HCT116 (cell line): ENCODE measurements at regions not wholly inside any gene's neighbourhood (a gene's known extent, or its start where the extent isn't known, plus 50 kb on each side); places are given as distances from the start of the nearest gene placed in this dataset.

Source experiments
- ATAC-seq: fragments of 200-7000 bp; cut with Tn5 transposase; 2 replicates; pipeline ENCODE4 v1.9.1; 2020; ENCODE audit warnings: mild to moderate bottlenecking, moderate library complexity
- BruUV-seq: library from RNA; stranded (reverse); fragments of 400-500 nt; replicated peaks from 2 replicates; lab custom pipeline; 2021; lab: Mats Ljungman, UMichigan
- CTCF ChIA-PET: fragments of 300-600 bp; sonication (Branson Sonifier 250); formaldehyde crosslinking; loops from one replicate; lab custom pipeline; 2021; ENCODE audit warnings: antibody characterized with exemption; lab: Charles Lee
- POLR2A ChIA-PET: fragments of 300-600, 350-600 bp; sonication (Branson Sonifier 250); formaldehyde crosslinking; loops from one replicate; lab custom pipeline; 2021; ENCODE audit warnings: antibody characterized with exemption; lab: Charles Lee
- RAD21 ChIA-PET, 2 experiments: fragments of 300-600 bp; sonication (Branson Sonifier 250); formaldehyde crosslinking; loops; one replicate each; lab custom pipeline; 2023; ENCODE audit warnings: low total read pairs in 2 of 2; ENCODE audit not compliant: uncharacterized antibody in 2 of 2, unreplicated experiment in 2 of 2, low non-redundant PET in 1 of 2; lab: Charles Lee
- DNase-seq: peaks from one replicate; pipeline ENCODE4 v3.0.0-alpha.2; 2010; ENCODE audit warnings: low read depth, low spot score
- H2AFZ ChIP-seq: fragments of 200-600 bp; shearing (Covaris generic), sonication (generic); 2 replicates; pipeline ENCODE4 v1.6.1; 2017; ENCODE audit warnings: low read depth, mixed run types, mixed read lengths, antibody characterized with exemption, low read length; ENCODE audit not compliant: poor library complexity, severe bottlenecking
- H3K27ac ChIP-seq: 2 replicates; pipeline ENCODE4 v1.5.1; 2012; ENCODE audit warnings: low read depth, low read length
- H3K27me3 ChIP-seq: fragments of 200-600 bp; sonication (generic); 2 replicates; pipeline ENCODE4 v1.6.1; 2016; ENCODE audit warnings: mixed run types, low read length, mixed read lengths; ENCODE audit not compliant: insufficient read depth
- H3K36me3 ChIP-seq, 2 experiments: fragments of 200-500 bp in 1 of 2; fragments of 200-600 bp in 1 of 2; sonication (Bioruptor generic) in 1 of 2; sonication (generic) in 1 of 2; 2 replicates each; pipeline versions ENCODE4 v1.5.1 to v1.6.1; 2014 to 2016; ENCODE audit warnings: low read length in 2 of 2, inconsistent platforms in 1 of 2, mixed read lengths in 1 of 2, mixed run types in 1 of 2; ENCODE audit not compliant: insufficient read depth in 2 of 2, control insufficient read depth in 1 of 2
- H3K4me1 ChIP-seq, 2 experiments: fragments of 200-600 bp in 1 of 2; sonication (generic) in 1 of 2; 2 replicates each; pipeline versions ENCODE4 v1.5.1 to v1.6.1; 2012 to 2017; ENCODE audit warnings: low read length in 2 of 2, inconsistent platforms in 1 of 2, mild to moderate bottlenecking in 1 of 2, mixed read lengths in 1 of 2, mixed run types in 1 of 2, moderate library complexity in 1 of 2; ENCODE audit not compliant: insufficient read depth in 2 of 2, control insufficient read depth in 1 of 2
- H3K4me2 ChIP-seq: fragments of 200-600 bp; sonication (generic); 2 replicates; pipeline ENCODE4 v1.6.1; 2017; ENCODE audit warnings: mixed run types, low read length, mixed read lengths
- H3K4me3 ChIP-seq, 2 experiments: fragments of 200-600 bp in 1 of 2; sonication (generic) in 1 of 2; replicated peaks in 1 of 2; 2 replicates each; pipeline ENCODE4 v1.5.1; 2011 to 2016; ENCODE audit warnings: low read length in 2 of 2, control low read depth in 1 of 2, low read depth in 1 of 2, mild to moderate bottlenecking in 1 of 2, mixed read lengths in 1 of 2, mixed run types in 1 of 2
- H3K79me2 ChIP-seq: fragments of 200-600 bp; sonication (generic); 2 replicates; pipeline ENCODE4 v1.6.1; 2017; ENCODE audit warnings: mild to moderate bottlenecking, mixed run types, low read length, moderate library complexity, mixed read lengths; ENCODE audit not compliant: insufficient read depth
- H3K9ac ChIP-seq: fragments of 200-600 bp; sonication (generic); 2 replicates; pipeline ENCODE4 v1.6.1; 2016; ENCODE audit warnings: low read length, mixed read lengths
- H3K9me2 ChIP-seq: fragments of 200-600 bp; sonication (generic), shearing (Covaris generic); 2 replicates; pipeline ENCODE4 v1.6.1; 2017; ENCODE audit warnings: mixed run types, mild to moderate bottlenecking, moderate library complexity; ENCODE audit not compliant: insufficient read depth
- H3K9me3 ChIP-seq, 2 experiments: fragments of 200-500 bp in 1 of 2; fragments of 200-600 bp in 1 of 2; sonication (Bioruptor generic) in 1 of 2; sonication (generic) in 1 of 2; 2 replicates each; pipeline ENCODE4 v1.6.1; 2014 to 2017; ENCODE audit warnings: low read length in 2 of 2, mixed read lengths in 2 of 2, inconsistent platforms in 1 of 2, low read depth in 1 of 2, mild to moderate bottlenecking in 1 of 2, mixed run types in 1 of 2, moderate library complexity in 1 of 2; ENCODE audit not compliant: control insufficient read depth in 1 of 2, insufficient read depth in 1 of 2
- H4K20me1 ChIP-seq: fragments of 200-600 bp; sonication (generic), shearing (Covaris generic); 2 replicates; pipeline ENCODE4 v1.6.1; 2017; ENCODE audit warnings: mixed run types, mild to moderate bottlenecking, moderate library complexity; ENCODE audit not compliant: insufficient read depth
- ATF3 ChIP-seq: IDR thresholded peaks from 2 replicates; pipeline ENCODE4 v1.6.1; 2012
- CBX3 ChIP-seq: IDR thresholded peaks from 2 replicates; pipeline ENCODE4 v1.6.1; 2012; ENCODE audit warnings: low read depth
- CEBPB ChIP-seq: IDR thresholded peaks from 2 replicates; pipeline ENCODE4 v1.6.1; 2012; ENCODE audit warnings: low read depth
- EZH2 ChIP-seq: fragments of 200-600 bp; sonication (generic); IDR thresholded peaks from 2 replicates; pipeline ENCODE4 v1.6.1; 2017; ENCODE audit warnings: antibody characterized with exemption, mixed run types
- RAD21 ChIP-seq: IDR thresholded peaks from 2 replicates; pipeline ENCODE4 v1.6.1; 2012; ENCODE audit warnings: low read depth, mild to moderate bottlenecking
- REST ChIP-seq: IDR thresholded peaks from 2 replicates; pipeline ENCODE4 v1.6.1; 2012; ENCODE audit warnings: low read depth
- SIN3A ChIP-seq: IDR thresholded peaks from 2 replicates; pipeline ENCODE4 v1.6.1; 2012; ENCODE audit warnings: low read depth
- SRF ChIP-seq: IDR thresholded peaks from 2 replicates; pipeline ENCODE4 v1.6.1; 2012; ENCODE audit warnings: low read depth
- ZFX ChIP-seq: fragments of 450-650 bp; IDR thresholded peaks from 2 replicates; pipeline ENCODE4 v1.6.1; 2017
- ZNF274 ChIP-seq: fragments of 200-500 bp; sonication (Bioruptor generic); IDR thresholded peaks from 2 replicates; pipeline ENCODE4 v1.6.1; 2014; ENCODE audit warnings: mild to moderate bottlenecking, low read depth, low read length, inconsistent platforms
- intact Hi-C: fragments of 100-400 bp; cut with micrococcal nuclease; formaldehyde crosslinking; loops from 2 replicates; pipeline ENCODE4 v1.10.0; 2022
- TF ChIP-seq, protein P1 (sequence below), 3 experiments: fragments of 200-600 bp in 1 of 3; sonication (generic) in 1 of 3; IDR thresholded peaks in 2 of 3; conservative IDR thresholded peaks in 1 of 3; 2 replicates each; pipeline ENCODE4 v1.5.1; 2012 to 2017; ENCODE audit warnings: low read depth in 2 of 3, low read length in 2 of 3, antibody characterized with exemption in 1 of 3, borderline replicate concordance in 1 of 3, control low read depth in 1 of 3, mild to moderate bottlenecking in 1 of 3, mixed read lengths in 1 of 3, mixed run types in 1 of 3, moderate library complexity in 1 of 3; ENCODE audit not compliant: insufficient read depth in 1 of 3
- TF ChIP-seq, protein P2 (sequence below): IDR thresholded peaks from 2 replicates; pipeline ENCODE4 v1.6.1; 2012

DNA sequence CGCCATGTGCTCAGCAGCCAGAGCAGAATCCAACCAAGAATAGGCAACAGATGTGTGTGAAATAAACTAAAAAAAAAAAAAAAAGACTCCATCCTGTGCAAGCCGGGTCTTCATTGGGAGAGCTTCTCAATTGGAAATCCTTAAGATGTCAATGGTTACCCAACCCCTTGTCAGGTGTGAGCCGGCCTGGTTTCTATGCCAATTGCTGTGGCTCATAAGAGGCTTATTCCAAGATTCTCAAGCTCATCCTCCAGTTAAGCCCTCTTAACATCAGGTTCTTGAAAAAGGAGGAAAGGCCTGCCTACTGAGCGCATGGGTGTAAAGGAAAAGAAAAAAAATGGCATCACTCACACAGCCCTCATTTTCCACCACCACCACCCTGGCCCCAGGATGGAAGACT, 1084.6 kb downstream of the UQCRFS1 start (continued):
- no peak for TF ChIP-seq CBX3
- TF ChIP-seq, protein P1, sequence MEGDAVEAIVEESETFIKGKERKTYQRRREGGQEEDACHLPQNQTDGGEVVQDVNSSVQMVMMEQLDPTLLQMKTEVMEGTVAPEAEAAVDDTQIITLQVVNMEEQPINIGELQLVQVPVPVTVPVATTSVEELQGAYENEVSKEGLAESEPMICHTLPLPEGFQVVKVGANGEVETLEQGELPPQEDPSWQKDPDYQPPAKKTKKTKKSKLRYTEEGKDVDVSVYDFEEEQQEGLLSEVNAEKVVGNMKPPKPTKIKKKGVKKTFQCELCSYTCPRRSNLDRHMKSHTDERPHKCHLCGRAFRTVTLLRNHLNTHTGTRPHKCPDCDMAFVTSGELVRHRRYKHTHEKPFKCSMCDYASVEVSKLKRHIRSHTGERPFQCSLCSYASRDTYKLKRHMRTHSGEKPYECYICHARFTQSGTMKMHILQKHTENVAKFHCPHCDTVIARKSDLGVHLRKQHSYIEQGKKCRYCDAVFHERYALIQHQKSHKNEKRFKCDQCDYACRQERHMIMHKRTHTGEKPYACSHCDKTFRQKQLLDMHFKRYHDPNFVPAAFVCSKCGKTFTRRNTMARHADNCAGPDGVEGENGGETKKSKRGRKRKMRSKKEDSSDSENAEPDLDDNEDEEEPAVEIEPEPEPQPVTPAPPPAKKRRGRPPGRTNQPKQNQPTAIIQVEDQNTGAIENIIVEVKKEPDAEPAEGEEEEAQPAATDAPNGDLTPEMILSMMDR (IDR thresholded peaks at IDR 0.05 in 2 of 3, conservative IDR thresholded peaks at IDR 0.05 in 1 of 3; ENCODE audit: borderline replicate concordance in 1 of 3, insufficient read depth in 1 of 3, low read depth in 2 of 3, low read length in 2 of 3) = no peak
- TF ChIP-seq, all 23 proteins: peak for 0

GRCh38 chr19:28126135-28126898, 1086.6 kb downstream of the UQCRFS1 start:
- Histone ChIP-seq H2AFZ (no peak overlapping the region), H3K9ac (no peak overlapping the region), H3K4me1 (no peaks in the 10 kb centered on the region), H3K79me2 (no peaks in the 10 kb centered on the region), H4K20me1 (no peaks in the 10 kb centered on the region), H3K4me2 (no peak overlapping the region), H3K9me3 (peaks cover 10 to 31% of the 10 kb centered on the region in 2 experiments; a peak in 2 of 4 replicates), H3K27me3 (no peaks in the 10 kb centered on the region), H3K9me2 (no peaks in the 10 kb centered on the region), H3K36me3 (no peaks in the 10 kb centered on the region), H3K4me3 (no peak overlapping the region), H3K27ac (no peak overlapping the region)
- ChIA-PET CTCF (no interaction called here), POLR2A (no interaction called here), RAD21 (no interaction called here)
- TF ChIP-seq ATF3 (no peak), EZH2 (no peak), RAD21 (no peak), CBX3 (no peak), SRF (no peak), REST (no peak), CEBPB (no peak), ZFX (no peak), SIN3A (no peak), ZNF274 (no peak)
- TF ChIP-seq, protein P2, sequence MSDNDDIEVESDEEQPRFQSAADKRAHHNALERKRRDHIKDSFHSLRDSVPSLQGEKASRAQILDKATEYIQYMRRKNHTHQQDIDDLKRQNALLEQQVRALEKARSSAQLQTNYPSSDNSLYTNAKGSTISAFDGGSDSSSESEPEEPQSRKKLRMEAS = no peak
- TF ChIP-seq, protein P1 (IDR thresholded peaks at IDR 0.05 in 2 of 3, conservative IDR thresholded peaks at IDR 0.05 in 1 of 3; ENCODE audit: borderline replicate concordance in 1 of 3, insufficient read depth in 1 of 3, low read depth in 2 of 3, low read length in 2 of 3) = no peak
- ATAC-seq (no peak), DNase-seq (no peak)
- BruUV-seq = no TSS peak
- intact Hi-C loops = no loop called here
